ENCODE measurements at regions not wholly inside any gene's neighbourhood (a gene's known extent, or its start where the extent isn't known, plus 50 kb on each side); places are given as distances from the start of the nearest gene placed in this dataset.

DNA sequence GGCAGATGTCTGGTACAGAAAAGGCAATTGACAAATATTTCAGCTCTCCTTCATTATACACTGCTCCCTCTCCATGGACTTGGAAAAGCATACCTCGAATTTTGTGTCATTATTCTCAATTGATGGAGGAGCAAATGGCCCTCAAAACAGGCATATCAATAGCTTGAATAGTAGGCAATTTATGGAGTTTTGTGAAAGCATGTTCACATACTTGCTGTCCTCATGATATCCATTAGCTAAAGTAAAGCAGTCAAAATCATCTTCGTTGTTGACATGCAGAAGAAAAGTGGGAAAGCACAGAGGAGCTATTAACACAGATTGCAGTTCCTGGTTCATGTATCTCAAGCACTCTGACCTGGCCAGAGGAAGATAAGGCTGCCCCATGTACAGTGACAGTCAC is 472.8 kb downstream of the CCSER2 start:
- DNase-seq: no peak

DNA sequence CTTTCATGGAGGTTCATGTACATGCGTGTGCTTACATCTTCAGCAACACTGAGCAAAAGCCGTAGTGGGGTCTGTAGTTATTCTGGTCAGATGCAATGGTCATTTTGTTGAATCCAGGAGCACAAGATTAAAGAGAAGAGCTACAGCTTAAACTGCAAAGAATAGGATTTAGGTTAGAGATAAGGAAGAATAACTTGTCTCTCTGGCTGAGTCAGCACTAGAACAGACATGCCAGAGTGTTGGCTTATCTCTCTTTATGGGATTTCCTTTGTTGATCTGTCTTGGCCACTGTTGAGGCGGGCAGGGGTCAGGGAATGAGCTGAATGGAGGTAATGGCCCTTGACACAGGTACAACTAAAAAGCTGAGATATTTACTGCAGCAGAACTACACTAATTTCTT is 473.5 kb downstream of the CCSER2 start:
- DNase-seq: no peak

DNA sequence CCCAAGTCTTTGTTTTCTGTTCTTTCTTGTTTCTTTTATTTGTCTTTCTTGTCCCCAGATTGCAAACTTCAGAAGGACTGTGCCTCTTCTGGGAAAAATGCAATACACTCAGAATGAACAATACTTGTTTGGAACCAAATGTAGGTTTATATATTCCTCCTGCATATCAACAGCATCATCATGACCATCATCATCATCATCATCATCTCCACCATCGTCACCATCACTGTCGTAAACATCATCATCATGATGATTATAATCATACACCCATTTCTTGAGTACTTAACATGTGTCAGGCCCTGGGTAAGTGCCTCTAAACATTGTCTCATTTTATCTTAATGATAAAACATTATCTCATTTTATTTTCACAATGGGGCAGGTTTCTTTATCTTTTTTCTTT is 476.8 kb downstream of the CCSER2 start:
- DNase-seq: no peak

DNA sequence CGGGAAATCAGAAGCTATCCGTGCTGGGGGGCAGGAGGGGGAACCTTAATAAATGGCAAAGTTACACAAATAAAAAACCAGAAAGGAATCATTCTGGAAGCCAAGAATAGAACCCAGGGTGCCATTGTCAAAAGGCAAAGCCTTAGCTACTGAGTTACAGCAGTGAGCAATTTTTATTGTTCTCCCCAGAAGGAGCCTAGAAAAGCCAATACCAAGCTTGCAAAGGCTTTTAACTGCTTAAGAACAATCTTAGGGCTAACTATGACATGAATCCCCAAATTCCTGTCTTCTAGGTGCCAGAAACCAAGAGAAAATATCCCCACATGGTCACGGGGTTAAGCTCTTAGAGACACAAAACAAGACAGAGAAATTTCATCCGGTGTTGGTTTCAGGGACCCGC is 482.7 kb downstream of the CCSER2 start:
- DNase-seq: no peak

DNA sequence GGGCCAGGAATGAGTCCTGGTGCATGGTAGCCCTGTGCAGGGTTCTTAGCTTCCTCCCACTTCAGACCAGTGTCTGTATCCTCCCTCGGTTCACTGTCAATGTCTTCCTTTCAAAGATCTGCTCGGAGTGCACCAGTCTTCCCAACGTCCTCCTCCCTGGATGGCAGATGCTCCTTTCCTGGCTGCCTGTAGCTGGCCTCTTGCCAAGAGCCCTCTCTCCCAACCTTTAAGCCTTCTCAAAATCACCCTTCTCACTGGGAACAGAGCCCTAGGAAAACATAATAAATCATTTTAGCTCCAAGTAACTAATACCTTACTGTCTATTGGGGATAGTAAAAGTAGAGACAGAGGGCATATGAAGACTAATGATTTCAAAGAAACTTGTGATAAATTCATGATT is 490.6 kb downstream of the CCSER2 start:
- no peak for DNase-seq

DNA sequence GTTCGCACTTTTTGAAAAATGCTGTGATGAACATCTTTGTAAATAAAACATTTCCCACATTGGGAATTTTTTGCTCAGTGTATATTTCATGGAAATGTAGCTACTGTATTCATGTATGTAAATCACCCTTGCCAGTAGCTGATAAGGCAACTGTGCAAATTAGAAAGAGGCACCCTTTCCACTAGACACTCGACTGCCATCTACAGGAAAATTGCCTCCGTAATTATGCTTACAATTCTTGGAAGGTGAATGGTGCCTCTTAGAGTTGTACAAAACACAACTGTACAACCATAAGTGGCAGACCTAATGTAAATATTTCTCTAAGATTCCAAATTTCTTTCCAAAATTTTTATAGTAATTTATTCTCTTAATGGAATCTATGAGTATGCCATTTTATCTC is 491.7 kb downstream of the CCSER2 start:
- DNase-seq: no peak

DNA sequence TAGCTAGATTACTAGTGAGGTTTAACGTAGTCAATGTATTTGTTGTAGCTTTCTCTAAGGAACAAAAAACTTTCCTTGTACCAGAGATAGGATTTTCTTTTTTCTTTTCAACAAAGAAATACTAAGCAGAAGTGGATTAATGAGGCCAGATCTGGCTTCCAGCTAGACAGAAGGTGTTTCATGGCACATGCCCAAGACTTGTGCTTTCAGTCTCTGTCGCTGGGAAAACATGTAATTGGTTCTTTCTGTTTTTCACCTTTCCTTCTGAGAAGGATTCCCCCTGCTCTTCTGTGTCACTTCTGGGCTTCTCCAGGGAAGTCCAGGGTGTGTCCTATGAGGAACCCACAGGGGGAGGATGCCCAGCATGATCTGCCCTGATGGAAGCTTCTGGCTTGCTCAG is 492.2 kb downstream of the CCSER2 start:
- no peak for DNase-seq

DNA sequence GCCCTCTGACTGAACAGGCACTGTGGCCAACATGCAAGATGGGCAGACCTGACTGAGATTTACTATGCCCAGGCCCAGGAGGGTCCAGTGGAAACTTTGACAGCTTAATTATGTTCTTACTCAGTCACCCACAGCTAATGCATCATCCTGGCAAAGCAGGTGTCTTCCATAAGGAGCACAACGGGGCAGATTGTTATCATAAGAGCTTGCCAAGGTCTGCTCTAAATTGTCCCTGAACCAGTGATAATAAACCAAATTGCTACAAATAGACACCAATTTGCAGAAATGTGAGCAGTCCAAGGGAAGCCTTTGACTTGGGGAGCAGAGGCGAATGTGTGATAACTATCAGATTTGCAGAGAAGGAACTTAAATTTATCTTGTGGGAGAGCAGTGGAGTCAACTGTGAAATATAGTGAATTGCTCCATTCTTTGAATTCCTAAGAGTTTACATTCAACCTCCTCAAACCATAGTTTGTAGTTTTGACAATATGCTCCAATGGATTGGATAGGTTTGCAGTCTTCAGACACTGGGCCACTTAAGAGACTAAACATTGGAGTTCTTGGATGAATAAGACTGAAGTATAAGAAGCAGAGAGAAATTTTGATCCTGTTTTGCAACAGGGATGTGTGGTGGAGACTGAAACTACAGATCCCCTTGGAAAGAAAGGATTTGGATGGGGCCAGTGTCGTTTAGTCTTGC is 494.7 kb downstream of the CCSER2 start:
- no peak for DNase-seq

DNA sequence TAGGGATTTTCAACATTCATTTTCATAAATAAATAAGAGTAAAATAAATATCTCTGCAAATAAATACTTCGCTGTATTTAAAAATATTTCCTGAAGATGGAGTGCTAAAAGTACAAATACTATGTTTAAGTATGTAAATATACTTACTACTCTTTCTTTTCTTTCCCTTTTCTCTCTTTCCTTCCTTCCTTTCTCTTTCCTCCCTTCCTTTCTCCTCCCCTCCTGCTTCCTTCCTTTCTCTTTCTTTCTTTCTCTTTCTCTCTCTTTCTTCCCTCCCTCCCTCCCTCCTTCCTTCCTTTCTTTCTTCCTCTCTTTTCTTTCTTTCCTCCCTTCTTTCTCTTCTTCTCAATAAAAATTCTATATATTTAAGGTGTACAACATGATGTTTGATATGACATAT is 496.1 kb downstream of the CCSER2 start:
- DNase-seq: no peak

DNA sequence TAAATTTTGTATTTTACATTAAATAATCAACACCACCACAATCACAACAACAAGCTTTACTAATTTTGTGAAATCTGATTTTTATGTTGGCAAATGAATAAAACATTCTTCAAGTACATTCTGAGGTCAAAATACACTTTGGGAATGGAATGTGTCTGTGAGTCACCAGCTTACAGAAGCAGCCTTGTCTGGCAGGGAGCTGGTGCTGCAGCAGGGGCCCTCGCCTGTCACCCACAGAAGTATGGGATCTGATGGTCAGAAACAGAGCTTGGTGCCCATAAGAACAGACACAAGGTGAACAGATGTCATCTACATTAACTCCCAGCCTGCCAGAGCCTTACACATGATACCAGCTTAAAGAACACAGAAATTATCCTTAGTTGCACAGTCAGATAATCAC is 496.9 kb downstream of the CCSER2 start:
- DNase-seq: peak; percentile 24

DNA sequence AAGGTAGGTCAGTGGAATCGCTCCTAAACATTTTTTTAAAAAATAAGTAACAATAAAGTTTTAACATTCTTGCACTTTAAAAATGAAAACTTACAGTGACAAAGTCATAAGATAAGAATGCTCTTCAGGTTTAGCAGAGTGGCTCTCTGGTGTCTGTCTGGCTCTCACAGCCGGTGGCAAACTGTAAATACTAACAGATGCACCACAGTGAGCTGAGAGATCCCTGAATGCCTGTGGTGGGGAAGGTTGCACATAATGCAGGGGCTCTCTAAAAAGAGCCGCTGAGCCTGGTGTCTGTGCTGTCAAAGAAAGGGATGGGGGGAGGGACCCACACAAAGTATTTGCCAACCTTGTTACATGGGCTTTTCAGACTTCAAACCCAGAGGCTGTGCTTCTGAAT is 498.3 kb downstream of the CCSER2 start:
- no peak for DNase-seq

DNA sequence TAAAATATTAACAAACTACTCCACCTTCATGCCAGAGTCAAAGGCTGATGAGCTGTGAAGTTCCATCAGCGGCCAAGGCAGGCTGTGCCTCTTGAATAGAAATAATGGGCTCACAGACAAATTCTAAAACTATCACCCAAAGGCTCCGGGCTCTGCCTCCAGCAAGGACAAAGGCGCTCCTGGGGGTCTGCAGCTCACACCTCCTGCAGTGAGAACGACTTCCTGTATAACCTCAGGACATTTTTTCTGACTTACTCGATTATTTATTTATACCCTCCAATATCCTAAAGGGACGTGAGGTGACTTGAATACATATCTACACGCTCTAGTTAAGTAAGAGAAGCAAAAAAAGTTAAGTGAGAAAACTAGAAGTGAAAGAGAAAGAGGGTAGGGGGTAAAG is 500.7 kb downstream of the CCSER2 start:
- DNase-seq: no peak

DNA sequence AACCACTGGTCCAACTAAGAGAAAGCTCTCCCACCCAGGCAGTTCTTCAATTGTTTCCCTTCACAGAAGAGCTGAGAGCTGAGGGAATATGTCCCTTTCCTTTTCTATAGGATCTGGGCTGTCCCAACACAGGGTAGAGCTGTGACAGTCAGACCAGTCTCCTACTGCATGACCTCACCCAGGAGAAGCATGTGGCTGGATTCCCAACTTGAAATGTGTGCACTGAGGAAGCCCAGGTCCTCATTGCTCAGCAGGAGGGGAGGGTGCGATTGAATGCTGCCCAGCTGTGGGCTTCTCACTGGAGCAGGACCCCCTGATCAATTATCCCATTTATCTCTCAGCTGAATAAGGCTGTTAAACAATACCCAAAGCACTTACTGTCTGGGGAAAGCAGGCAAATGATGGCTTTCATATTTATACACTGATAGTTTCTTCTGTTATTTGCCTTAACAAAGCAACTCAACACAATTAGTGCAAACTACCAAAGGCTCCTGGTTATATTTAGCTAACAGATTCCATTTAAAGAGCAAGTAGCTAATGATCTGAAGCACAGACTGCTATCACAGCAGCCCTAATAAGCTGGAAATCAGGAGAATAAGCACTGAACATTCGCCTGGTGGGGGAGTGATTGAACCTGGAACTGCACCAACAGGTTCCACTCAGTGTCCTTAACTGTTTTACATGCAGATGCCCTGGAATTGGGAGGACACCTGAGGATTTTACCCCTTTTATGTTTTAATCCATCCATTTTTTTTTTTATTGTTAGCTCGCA is 508.8 kb downstream of the CCSER2 start:
- DNase-seq: peak; percentile 41

DNA sequence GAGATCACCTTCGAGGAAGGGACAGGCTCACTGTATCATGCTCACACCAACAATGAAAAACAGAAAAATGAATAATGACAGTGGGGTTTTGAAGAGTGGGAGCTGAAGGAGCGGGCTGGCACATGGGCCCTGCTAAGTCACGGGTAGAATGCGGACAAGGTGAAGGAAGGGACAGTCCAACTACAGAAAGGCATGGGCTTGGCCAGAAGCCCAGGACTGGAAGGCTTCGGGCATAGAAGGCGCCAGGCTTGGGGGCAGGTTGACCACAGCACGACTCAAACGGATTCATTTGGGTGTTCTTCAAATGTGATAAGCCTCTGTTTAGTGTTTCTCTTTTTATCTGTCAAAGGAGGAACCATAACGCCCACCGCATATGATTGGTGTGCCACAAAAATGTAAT is 509.5 kb downstream of the CCSER2 start:
- DNase-seq: no peak

DNA sequence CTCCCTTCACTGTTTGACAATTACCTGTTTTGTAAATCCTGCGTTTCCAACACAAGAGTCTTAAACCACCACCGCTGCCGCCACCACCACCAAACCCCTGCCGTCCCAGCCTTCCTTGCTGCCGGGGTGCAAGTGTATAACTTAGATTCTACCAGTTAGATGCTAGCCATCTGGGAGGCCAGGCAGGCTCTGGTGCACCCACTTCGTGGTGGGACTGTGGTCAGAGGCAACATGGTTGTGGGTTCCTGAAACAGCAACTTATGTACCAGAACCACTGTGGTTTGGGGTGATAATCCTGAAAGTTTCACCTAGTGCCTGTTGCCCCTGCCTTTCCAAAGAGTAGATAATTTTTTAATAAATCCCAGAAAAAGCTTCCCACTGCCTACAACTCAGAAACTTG is 510.5 kb downstream of the CCSER2 start:
- DNase-seq: no peak

DNA sequence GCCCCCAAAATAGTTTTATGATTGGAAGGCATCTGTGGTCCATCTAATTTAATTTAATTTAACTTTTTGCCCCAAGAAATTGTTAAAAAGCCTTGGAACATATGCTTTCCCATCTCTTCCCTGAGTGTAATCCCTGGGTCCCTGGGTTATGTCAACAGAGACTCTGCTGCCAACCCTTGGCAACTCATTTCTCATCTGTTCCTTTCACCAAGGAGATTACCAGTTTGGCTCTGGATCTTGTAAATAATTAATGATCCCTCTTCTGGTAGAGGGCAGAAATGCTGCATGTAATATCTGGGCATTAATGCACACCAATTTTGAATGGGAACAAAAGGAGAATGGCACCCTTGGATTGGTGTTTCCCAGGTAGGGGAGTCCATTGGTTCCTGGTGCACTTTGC is 514.2 kb downstream of the CCSER2 start:
- no peak for DNase-seq

DNA sequence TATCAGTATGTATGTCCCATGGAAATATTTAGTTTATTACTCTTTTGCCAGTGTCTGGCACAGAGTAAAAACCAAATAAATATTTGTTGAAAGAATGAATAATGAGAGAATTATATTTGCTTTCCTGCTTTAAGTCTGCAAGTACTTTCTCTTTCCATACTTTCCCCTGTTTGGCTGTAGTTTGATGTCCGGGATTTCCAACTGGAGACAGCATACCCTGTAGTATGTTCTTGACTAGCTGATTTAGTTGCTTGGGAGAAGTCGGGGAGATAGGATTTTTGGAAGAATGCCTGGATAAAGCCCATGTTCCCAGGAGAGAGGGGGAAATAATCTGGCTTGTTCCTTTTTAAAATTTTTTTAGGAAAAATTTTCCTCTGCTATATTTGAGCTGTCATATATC is 516.1 kb downstream of the CCSER2 start:
- DNase-seq: no peak

DNA sequence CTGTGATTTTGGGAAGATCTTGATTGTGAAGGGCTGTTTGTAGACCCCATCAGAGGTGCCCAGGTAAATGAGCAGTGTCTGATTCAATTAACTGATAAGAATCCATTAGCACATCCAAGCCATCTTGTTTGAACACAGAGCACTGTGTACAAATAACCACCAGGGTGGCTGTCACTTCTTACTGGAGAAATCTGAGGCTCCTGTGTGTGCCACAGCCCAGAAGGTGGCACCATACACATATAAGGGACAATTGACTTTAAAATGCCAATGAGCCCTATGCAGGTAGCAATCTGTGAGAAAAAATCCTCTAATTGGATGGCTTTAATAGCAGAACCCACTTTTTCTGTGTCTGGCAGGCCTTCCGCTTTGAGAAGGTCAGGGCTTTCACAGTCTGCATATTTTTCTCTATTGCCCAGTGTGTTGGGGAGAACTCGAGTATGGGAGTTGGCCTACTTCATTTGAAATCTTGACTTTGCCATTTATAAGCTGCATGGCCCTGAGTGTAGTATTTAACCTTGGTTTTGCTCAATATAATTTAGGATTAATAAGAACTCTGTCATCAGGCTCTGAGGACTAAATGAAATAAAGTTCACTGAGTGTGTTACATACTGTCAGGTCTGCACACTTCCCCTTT is 517.4 kb downstream of the CCSER2 start:
- peak; percentile 59 for DNase-seq

DNA sequence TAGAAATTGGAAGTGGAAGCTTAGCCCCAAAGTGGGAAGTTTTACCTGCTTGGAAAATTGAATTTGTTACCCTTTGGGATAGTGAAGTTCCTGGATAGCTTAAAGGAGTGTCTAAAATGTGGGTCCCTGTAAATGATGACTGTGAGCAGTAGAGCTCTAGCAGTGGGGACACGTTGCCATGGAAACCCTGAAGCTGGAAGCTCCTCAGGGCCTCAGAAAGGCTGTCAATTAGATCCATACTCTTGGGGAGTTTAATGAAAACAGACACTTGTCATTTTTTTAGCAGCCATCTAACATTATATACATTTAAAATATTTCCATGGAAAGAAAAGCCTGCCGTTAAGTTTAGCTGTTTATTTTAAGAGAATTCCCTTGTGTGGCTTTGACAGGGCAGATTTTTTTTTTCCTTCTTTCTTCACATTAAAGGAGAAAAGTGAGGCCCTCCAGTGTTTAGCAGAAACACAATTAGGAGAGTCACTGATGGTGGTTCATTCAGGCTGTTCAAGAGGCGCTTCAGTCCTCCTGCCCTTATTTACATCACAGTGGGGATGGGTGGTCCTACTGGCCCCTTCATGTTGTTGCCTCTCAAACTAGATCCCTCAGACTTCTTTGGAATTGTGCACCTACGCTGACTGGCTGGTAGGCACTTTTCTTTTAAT is 518.4 kb downstream of the CCSER2 start:
- peak; percentile 80 for DNase-seq

DNA sequence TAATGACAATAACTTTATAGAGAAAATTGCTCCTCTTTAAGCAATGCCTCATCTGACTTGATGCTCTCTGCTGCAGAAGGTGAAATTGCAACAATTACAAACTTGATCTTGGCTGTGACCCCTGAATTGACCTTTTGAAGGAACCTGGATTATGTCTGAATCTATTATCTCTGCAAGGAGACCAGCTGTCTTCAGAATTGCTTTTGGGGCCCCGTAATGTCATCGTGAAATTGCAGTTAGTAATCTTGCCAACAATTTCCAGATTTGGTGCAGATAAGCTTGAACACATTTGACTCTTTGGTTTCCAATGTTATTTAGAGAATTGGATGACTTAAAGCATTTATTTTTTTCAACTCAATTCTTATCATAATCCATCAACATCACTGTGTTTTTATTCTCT is 520.6 kb downstream of the CCSER2 start:
- DNase-seq: no peak

DNA sequence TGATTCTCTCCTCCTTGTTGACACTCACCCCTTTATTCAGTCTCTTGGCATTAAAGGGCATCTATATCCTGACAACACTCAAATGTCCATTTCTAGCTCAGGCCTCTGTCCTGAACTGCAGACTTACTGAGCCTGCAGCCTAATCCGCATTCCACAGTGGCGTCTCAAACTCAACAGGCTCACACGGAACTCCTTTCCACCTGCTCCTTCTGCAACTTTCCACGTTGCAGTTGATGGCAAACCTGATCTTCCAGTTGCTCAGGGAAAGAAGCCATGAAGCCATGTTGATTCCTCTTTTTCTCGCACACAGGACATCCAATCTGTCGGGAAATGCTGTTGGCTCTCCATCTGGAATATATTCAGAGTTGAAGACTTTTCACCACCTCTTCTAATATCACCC is 522.4 kb downstream of the CCSER2 start:
- DNase-seq: no peak

DNA sequence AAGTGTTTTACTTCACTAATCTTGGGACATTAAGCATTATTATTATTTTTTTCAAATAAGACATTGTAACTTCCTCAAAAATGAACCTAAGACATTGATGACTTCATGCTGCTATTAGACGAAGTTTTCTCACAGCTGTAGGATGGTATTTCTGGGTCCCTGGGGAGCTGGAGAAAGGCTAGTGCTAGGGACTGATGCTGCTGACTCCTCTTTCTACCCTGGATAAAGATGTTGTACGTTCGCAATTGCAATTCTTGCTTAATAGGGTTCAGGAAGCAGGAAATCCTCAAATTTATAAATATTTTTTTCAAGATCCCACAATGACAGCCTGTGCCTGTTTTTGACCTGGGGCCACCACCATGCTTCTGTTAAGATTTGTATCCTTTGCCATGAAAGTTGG is 526.0 kb downstream of the CCSER2 start:
- DNase-seq: no peak

DNA sequence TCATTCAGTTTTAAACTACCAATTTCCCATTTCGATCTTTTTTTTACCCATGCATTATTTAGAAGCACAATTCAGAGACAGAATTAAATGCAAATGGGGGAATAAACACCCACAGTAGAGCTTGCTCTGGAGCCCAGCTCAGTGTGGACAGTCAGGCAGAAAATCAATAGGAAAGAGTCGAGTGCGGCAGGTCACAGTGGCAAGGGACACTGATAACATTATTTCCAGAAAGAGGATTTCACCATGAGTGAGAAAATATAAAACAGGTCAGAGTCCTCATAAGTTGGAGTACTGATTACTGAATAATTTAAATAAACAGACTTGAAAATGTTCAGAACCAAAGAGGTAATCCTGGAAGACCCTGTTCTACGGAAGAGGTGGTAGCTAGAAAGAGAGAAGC is 532.5 kb downstream of the CCSER2 start:
- DNase-seq: no peak

DNA sequence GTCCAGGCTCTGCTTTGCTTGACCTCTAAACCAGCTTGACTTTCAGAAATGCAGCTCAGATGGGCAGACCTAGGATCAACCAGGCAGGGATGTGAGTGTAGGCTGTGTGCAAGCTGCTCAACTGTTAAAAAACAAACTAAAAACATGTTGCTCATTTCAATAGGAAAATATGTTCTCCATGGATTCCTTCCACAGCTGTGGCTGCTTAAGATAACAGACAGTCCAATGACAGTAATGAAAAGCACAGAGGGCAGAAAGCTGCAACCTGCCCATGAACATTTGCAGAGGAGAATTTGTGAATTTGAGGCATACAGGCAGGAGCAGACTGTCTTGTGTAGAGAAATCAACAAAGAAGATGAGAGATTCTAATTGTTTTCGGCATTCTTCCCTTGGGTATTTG is 534.2 kb downstream of the CCSER2 start:
- no peak for DNase-seq
